OCI-LY1 (cell line): ENCODE measurements at regions not wholly inside any gene's neighbourhood (a gene's known extent, or its start where the extent isn't known, plus 50 kb on each side); places are given as distances from the start of the nearest gene placed in this dataset.

Experiments
- H2AFZ ChIP-seq: fragments of 200-600 bp; sonication (generic), shearing (Covaris generic); 2 replicates; pipeline ENCODE4 v1.6.0; 2014; ENCODE audit warnings: antibody characterized with exemption, mild to moderate bottlenecking, low read length
- H3F3A ChIP-seq: fragments of 200-600 bp; sonication (generic), shearing (Covaris generic); 2 replicates; pipeline ENCODE4 v1.6.0; 2014; ENCODE audit warnings: mild to moderate bottlenecking, antibody characterized with exemption, low read length, moderate library complexity; ENCODE audit not compliant: insufficient read depth
- H3K27ac ChIP-seq: fragments of 200-600 bp; sonication (generic); 2 replicates; pipeline ENCODE4 v1.5.1; 2014; ENCODE audit warnings: low read length, mixed run types, mild to moderate bottlenecking, low read depth; ENCODE audit not compliant: poor library complexity, severe bottlenecking
- H3K27me3 ChIP-seq: fragments of 200-600 bp; sonication (generic); 2 replicates; pipeline ENCODE4 v1.6.0; 2014; ENCODE audit warnings: antibody characterized with exemption, mild to moderate bottlenecking, low read length, moderate library complexity; ENCODE audit not compliant: insufficient read depth
- H3K36me3 ChIP-seq: fragments of 200-600 bp; sonication (generic); 2 replicates; pipeline ENCODE4 v1.6.1; 2014; ENCODE audit warnings: mild to moderate bottlenecking, antibody characterized with exemption, low read length, moderate library complexity, mixed read lengths; ENCODE audit not compliant: insufficient read depth
- H3K4me1 ChIP-seq: fragments of 200-600 bp; sonication (generic); 2 replicates; pipeline ENCODE4 v1.5.1; 2014; ENCODE audit warnings: mild to moderate bottlenecking, low read length, moderate library complexity; ENCODE audit not compliant: insufficient read depth, severe bottlenecking
- H3K4me2 ChIP-seq: fragments of 200-600 bp; sonication (generic), shearing (Covaris generic); 2 replicates; pipeline ENCODE4 v1.6.1; 2014; ENCODE audit warnings: low read length
- H3K4me3 ChIP-seq: fragments of 200-600 bp; sonication (generic); 2 replicates; pipeline ENCODE4 v1.5.1; 2014; ENCODE audit warnings: low read length, low read depth, mild to moderate bottlenecking, mixed read lengths; ENCODE audit not compliant: poor library complexity, severe bottlenecking
- H3K79me2 ChIP-seq: fragments of 200-600 bp; shearing (Covaris generic); 2 replicates; pipeline ENCODE4 v1.6.1; 2016; ENCODE audit warnings: mixed run types, low read length, mixed read lengths; ENCODE audit not compliant: insufficient read depth
- H3K9ac ChIP-seq: fragments of 200-600 bp; sonication (generic), shearing (Covaris generic); 2 replicates; pipeline ENCODE4 v1.6.1; 2014; ENCODE audit warnings: mild to moderate bottlenecking, low read length, mixed read lengths
- H3K9me2 ChIP-seq: fragments of 200-600 bp; sonication (generic), shearing (Covaris generic); 2 replicates; pipeline ENCODE4 v1.6.1; 2014; ENCODE audit warnings: low read depth, mild to moderate bottlenecking, low read length, mixed read lengths
- H3K9me3 ChIP-seq: fragments of 200-600 bp; shearing (Covaris generic); 2 replicates; pipeline ENCODE4 v1.6.1; 2014; ENCODE audit warnings: low read length, mixed read lengths
- H4K20me1 ChIP-seq: fragments of 200-600 bp; sonication (generic), shearing (Covaris generic); 2 replicates; pipeline ENCODE4 v1.6.0; 2016; ENCODE audit warnings: mild to moderate bottlenecking, low read length; ENCODE audit not compliant: insufficient read depth
- EZH2 ChIP-seq: fragments of 200-600 bp; sonication (generic), shearing (Covaris generic); IDR thresholded peaks from 2 replicates; pipeline ENCODE4 v1.8.0; 2017; ENCODE audit warnings: borderline replicate concordance, mixed run types, mild to moderate bottlenecking, antibody characterized with exemption, low read length, moderate library complexity, mixed read lengths
- TF ChIP-seq, protein P1 (sequence below): fragments of 200-600 bp; sonication (generic), shearing (Covaris generic); IDR thresholded peaks from 2 replicates; pipeline ENCODE4 v1.5.1; 2017; ENCODE audit warnings: mild to moderate bottlenecking, antibody characterized with exemption, low read length, moderate library complexity, mixed read lengths

DNA sequence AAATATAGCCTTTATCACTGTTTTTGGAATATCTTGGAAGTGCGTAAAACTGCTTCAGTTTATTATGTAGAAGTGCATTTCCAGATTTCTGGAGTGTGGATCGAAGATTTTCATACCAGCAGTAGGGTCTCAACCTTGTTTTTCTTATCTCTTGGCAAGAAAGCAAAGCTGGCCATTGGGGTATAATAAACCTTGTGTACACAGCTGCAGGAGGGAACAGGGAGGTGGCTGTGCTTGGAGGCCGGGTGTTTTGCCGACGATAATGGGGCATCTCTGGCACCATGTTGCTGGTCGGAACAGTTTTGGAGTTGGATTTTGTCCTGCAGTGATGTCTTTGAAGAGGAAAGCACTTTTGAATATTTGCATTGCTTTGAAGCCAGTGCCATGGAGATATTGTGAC lies 308.8 kb upstream of the DMRT1 start:
- Histone ChIP-seq H3K4me3 (peak overlapping the region; percentile 5), H3K27me3 (no peaks in the 10 kb centered on the region), H3F3A (no peaks in the 10 kb centered on the region), H3K9me3 (no peaks in the 10 kb centered on the region), H3K9ac (no peak overlapping the region; the same call in 1 of the 2 replicates), H3K9me2 (no peaks in the 10 kb centered on the region), H3K27ac (peak overlapping the region; percentile 54), H3K36me3 (peaks cover 4% of the 10 kb centered on the region; the same call in 1 of the 2 replicates), H3K79me2 (peaks cover 22% of the 10 kb centered on the region), H2AFZ (no peak overlapping the region), H3K4me2 (peak overlapping the region; percentile 51; the same call in 1 of the 2 replicates), H3K4me1 (peaks cover 74% of the 10 kb centered on the region), H4K20me1 (no peaks in the 10 kb centered on the region)
- no peak for TF ChIP-seq EZH2
- TF ChIP-seq, protein P1, sequence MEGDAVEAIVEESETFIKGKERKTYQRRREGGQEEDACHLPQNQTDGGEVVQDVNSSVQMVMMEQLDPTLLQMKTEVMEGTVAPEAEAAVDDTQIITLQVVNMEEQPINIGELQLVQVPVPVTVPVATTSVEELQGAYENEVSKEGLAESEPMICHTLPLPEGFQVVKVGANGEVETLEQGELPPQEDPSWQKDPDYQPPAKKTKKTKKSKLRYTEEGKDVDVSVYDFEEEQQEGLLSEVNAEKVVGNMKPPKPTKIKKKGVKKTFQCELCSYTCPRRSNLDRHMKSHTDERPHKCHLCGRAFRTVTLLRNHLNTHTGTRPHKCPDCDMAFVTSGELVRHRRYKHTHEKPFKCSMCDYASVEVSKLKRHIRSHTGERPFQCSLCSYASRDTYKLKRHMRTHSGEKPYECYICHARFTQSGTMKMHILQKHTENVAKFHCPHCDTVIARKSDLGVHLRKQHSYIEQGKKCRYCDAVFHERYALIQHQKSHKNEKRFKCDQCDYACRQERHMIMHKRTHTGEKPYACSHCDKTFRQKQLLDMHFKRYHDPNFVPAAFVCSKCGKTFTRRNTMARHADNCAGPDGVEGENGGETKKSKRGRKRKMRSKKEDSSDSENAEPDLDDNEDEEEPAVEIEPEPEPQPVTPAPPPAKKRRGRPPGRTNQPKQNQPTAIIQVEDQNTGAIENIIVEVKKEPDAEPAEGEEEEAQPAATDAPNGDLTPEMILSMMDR = no peak

DNA sequence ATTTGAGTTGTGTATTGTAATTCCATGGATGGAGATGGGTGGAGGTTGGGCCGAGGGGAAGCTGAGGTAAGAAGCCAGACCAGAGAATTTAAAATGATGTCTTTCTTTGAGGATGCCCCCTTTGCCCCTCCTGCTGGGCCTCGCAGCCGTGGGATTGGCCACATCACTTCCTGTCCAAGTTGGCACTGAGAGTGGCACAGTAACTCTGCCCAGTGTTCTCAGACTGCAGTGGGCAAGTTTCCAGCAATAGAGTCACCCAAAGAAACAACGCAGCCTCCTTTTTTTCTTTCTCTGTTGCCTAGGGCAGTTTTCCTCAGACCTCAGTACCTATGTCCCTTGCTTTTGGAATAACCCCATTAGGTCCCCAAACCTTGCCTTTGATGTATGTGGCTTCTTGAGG lies 306.6 kb upstream of the DMRT1 start:
- peak overlapping the region; percentile 74 for H3K27ac ChIP-seq
- H3F3A ChIP-seq = no peaks in the 10 kb centered on the region
- H3K27me3 ChIP-seq = no peaks in the 10 kb centered on the region
- H3K9ac ChIP-seq = no peak overlapping the region
- H3K79me2 ChIP-seq = peaks cover 22% of the 10 kb centered on the region
- peaks cover 80% of the 10 kb centered on the region for H3K4me1 ChIP-seq
- no peak overlapping the region for H2AFZ ChIP-seq
- no peaks in the 10 kb centered on the region for H4K20me1 ChIP-seq
- H3K9me3 ChIP-seq = no peaks in the 10 kb centered on the region
- TF ChIP-seq, protein P1 = no peak
- TF ChIP-seq EZH2 = no peak
- H3K4me2 ChIP-seq = peak overlapping the region; percentile 44; the same call in 1 of the 2 replicates
- H3K4me3 ChIP-seq = peak overlapping the region; percentile 19
- peaks cover 16% of the 10 kb centered on the region for H3K36me3 ChIP-seq
- no peaks in the 10 kb centered on the region for H3K9me2 ChIP-seq

DNA sequence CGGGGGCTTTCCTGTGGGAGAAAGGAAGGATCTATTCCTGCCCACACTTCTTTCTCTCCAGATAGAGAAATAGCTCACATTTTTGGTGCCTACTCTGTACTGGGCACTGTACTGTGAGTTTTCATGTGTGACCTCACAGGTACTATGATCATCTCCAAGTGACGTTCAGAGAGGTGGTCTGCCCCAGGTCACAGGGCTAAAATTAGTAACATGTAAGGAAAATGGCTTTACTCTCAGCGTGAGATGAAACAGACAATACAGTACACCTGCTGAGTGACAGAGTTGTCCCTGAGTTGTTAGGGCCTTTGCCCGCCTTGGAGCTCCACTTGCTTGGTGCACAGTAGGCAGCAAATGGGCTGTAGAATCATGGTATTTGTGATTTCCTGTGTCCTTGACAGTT lies 306.1 kb upstream of the DMRT1 start:
- Histone ChIP-seq H3K79me2 (peaks cover 22% of the 10 kb centered on the region), H2AFZ (no peak overlapping the region), H3K9me3 (no peaks in the 10 kb centered on the region), H4K20me1 (no peaks in the 10 kb centered on the region), H3K4me3 (peak overlapping the region; percentile 19), H3K4me1 (peaks cover 79% of the 10 kb centered on the region), H3K27me3 (no peaks in the 10 kb centered on the region), H3K36me3 (peaks cover 20% of the 10 kb centered on the region), H3K4me2 (peak overlapping the region; percentile 44; the same call in 1 of the 2 replicates), H3K27ac (peak overlapping the region; percentile 74), H3K9me2 (no peaks in the 10 kb centered on the region), H3F3A (no peaks in the 10 kb centered on the region), H3K9ac (peak overlapping the region; percentile 12; the same call in 1 of the 2 replicates)
- TF ChIP-seq, protein P1 = no peak
- no peak for TF ChIP-seq EZH2
